Fibroblast of skin of right quadriceps (primary cell): ENCODE measurements at regions not wholly inside any gene's neighbourhood (a gene's known extent, or its start where the extent isn't known, plus 50 kb on each side); places are given as distances from the start of the nearest gene placed in this dataset.
A peak's percentile ranks its signal among the peaks of the same experiment; 100 is the strongest.
"Not testable (repeated sequence)": the region's sequence is repeated elsewhere in the genome, so short reads cannot be mapped to it uniquely, and the experiment has no call there.

Experiments
- DNase-seq: peaks from one replicate; pipeline ENCODE4 v3.0.0-alpha.2; 2013

- no peak for DNase-seq
Observed at GRCh38 chr6:169917153-169917552, 165.7 kb downstream of the ERMARD start.

- DNase-seq = no peak
Observed at GRCh38 chr6:169915769-169916550, 164.5 kb downstream of the ERMARD start.

GRCh38 chr6:169913745-169914144 lies 162.3 kb downstream of the ERMARD start:
- not testable (repeated sequence) for DNase-seq

GRCh38 chr6:169913096-169913638 lies 161.7 kb downstream of the ERMARD start:
- no peak for DNase-seq

GRCh38 chr6:169912266-169913095 lies 161.1 kb downstream of the ERMARD start:
- no peak for DNase-seq

DNA sequence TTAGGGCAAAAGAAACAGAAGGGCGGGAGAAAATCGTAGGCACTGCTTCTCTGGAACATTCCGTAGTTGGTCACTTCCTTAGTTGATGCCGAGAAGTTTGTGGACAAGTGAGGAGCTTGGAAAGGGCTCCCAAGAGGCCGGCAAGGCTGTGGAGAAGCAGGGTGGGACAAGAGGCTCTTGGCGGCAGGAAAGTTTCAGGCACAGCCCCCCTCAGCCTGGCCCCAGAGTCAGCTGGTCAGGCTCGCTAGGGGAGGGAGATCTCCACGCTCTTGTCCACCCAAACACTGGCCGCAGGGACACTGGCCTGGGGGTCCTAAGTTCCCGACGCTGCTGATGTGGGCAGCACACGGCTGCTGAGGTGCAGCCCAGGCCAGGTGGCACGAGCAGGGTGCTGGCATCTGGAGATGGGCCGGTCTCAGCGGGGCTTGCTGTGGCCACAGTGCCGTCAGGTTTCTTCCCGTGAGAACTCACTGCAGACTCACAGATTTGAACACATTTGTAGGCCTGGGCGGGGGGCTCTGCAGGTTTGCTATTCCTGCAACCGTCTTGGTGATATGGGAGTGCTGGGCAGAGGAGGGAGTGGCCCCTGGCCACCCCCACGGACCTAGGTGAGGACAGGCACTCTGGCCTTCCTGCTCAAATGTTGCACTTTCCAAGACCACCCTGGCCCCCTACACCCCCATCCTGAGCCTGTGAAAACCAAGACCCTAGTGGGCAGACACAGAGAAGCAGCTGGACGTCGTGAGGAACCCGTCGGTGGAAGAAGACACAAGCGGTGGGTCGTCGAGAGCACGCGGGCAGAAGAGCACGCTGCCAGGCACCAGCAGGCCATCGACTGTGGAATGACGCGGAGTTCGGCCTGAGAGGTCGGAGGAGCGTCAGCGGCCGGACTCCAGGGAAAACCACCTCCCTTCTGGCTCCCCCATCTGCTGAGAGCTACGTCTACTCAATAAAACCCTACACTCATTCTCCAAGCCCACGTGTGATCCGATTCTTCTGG lies 160.1 kb downstream of the ERMARD start:
- no peak for DNase-seq

GRCh38 chr6:169909113-169909512 lies 157.7 kb downstream of the ERMARD start:
- no peak for DNase-seq

DNA sequence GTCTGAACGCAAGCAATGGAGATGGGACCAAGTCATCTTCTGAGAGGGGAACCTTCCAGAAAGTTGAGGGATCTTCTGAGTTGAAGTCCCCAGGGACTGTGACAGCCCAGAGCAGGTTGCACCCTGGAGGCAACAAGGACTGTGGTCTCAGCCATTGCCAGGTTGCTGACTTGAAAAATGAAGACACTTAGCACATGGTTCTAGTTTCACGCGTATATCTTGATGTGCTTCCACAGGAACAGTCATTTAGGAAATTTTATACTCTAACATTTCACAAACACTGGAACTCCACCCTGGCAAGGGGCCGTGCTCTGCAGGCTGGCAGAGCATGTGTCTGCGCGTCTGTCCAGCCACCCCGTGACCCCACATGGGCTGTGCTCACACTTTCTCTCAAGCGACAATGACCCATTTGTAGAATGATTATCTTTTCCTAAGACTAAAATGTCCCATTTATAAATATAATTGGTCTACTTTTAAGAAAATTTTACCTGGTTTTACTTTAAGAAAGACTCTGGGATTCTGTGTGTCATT lies 157.0 kb downstream of the ERMARD start:
- DNase-seq = no peak

GRCh38 chr6:169907419-169908115 lies 156.1 kb downstream of the ERMARD start:
- no peak for DNase-seq

DNA sequence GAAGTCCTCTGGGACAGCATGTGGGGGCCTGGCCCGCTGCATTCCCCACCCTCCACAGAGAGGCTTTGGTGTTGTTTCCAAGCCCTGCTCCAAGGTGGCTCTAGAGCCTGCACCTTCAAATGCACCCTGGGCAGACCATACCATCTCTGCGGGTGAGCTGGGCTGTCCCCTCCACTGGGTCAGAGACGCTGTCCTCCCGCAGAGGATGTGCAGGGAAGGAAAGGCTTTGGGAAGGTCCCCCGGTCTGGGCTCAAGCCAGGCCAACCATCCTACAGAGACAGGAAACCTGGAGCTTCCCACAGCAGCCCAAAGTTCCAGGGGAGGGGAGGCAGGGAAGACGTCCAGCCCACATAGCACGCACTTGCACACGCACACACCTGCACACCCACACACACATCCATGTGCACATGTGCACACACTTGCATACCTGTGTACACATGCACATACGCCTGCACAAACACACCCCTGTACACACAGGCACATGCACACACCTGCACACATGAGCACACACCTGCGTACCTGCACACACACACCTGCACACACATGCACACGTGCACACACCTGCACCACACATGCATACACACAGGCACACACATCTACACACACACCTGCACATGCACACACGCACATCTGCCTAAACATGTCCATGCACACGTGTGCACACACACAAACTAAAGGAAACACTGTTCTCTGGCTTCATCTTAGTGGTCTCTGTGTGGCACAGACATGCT lies 155.4 kb downstream of the ERMARD start:
- no peak for DNase-seq

DNA sequence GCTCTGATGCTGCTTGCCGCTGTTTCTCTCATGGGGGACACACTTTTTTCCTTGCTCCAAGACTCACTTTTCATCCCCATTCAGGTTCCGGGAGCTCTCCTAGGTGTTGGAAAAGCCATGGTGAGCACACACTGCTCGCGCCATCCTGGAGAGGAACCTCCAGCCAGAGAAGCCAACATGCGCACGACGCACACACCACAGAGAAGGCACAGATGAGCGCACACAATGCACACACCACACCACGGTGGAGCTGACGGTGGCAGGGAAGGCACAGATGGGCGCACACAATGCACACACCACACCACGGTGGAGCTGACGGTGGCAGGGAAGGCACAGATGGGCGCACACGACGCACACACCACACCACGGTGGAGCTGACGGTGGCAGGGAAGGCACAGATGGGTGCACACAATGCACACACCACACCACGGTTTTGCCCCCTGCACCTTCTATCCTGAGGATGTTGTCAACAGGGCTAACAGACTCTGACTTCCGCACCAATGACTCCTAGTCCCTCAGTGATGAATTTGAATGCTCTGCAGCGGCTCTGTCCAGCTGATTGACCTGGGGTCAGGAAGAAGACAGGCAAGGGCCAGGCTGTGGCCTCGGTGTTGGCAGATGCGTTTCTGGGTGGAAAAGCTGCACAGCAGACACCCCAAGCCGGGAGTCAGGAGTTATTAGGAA lies 154.7 kb downstream of the ERMARD start:
- no peak for DNase-seq

GRCh38 chr6:169905041-169905807 lies 153.8 kb downstream of the ERMARD start:
- peak; percentile 7 for DNase-seq

DNA sequence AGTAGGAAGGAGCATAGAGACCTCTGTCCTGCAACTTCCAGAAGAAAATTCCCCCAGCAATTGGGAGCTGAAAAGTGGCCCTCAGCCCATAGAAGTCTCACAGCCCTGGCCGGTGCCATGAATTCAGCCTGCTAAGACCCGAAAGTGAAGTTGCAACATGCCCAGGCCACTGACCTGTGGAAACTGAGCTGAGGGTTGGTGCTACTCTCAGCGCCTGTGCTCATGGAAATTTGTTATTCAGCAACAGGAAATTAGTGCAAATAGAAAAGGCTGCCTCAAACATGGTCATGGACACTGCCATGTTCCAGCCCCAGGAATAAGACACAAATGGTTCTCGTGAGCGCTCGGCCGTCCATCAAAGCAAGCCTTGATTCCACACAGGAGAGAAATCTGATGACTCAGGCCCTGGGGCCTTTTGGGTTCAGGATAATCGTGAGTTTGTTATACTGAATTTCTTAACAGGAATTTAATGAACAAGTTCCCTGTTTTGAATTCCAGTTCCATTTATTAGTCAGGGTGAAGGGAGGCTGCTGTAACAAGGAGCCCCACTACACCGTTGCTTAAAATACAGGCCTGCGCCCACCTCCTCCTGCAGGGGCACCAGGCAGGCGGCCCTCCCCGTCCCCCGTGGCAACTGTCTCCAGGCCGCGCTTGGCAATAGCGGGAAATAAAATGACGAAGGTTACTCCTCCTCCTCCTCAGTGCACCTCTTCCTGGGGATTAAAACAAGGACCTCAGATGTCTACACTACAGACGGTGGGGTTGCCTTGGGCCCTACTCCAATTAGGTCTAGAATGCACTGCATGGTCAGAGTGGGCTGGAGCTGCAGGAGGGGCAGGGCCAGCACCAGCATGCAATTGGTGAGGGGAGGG lies 152.9 kb downstream of the ERMARD start:
- DNase-seq = no peak

DNA sequence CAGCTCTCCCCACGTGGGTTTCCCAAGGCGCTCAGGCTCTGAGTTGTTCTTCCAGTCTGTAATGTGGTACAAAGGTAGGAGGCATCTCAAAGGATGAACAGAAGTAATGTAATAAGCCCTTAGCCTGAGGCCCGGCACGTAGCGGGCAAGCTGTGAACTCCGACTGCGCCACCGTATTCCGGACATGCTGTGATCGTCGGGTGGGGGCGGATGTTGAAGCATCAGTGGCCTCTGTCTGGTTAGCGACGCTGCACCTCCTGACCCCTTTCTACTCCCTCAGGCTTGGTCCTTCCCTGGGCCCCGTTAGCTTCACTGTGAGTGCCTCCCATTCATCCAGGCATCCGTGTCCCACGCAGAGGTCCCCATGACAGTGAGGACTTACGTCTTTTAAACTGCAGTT lies 151.7 kb downstream of the ERMARD start:
- no peak for DNase-seq

DNA sequence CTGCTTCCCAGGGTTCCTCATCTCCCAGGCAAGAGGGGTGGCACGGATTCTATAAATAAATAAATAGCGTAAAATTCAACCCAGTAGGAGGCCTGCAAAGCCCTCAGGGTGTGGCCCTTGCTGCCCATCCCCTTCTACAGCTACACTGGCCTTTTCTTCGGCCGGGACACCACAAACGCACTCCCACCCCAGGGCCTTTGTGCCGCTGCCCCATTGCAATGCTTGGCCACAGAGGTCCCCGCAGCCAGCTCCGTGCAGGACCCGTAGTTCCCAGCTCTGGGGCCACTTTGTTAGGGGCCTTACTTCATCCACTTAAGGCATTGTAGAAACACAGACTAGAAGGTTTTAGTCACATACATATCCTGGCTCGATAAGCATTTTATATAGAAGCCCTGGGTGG lies 151.2 kb downstream of the ERMARD start:
- DNase-seq = no peak

- no peak for DNase-seq
Observed at GRCh38 chr6:169902070-169902469, 150.6 kb downstream of the ERMARD start.

GRCh38 chr6:169899481-169900145 lies 148.2 kb downstream of the ERMARD start:
- DNase-seq = no peak
